HEK293 (cell line): ENCODE measurements at regions not wholly inside any gene's neighbourhood (a gene's known extent, or its start where the extent isn't known, plus 50 kb on each side); places are given as distances from the start of the nearest gene placed in this dataset.

Experiments
- CTCF ChIP-seq: fragments of 450-650 bp; formaldehyde crosslinking; IDR thresholded peaks from 2 replicates; pipeline ENCODE4 v1.5.1; 2016; ENCODE audit warnings: missing biosample characterization, missing genetic modification characterization
- ZBTB1 ChIP-seq: fragments of 450-650 bp; formaldehyde crosslinking; IDR thresholded peaks from 2 replicates; pipeline ENCODE4 v1.5.1; 2016; ENCODE audit warnings: missing biosample characterization, missing genetic modification characterization

GRCh38 chr13:63107179-63107943 is 1691.7 kb upstream of the PCDH20 start:
- TF ChIP-seq ZBTB1 (tag by site-specific recombination) = no peak
- no peak for TF ChIP-seq CTCF
